K562 (cell line): ENCODE measurements at regions not wholly inside any gene's neighbourhood (a gene's known extent, or its start where the extent isn't known, plus 50 kb on each side); places are given as distances from the start of the nearest gene placed in this dataset.
A peak's percentile ranks its signal among the peaks of the same experiment; 100 is the strongest.

Experiments
- ATAC-seq: fragments of 200-7000 bp; cut with Tn5 transposase; 3 replicates; pipeline ENCODE4 v1.9.1; 2020; ENCODE audit warnings: moderate library complexity
- BruUV-seq: library from RNA; stranded (reverse); fragments of 400-500 nt; replicated peaks from 2 replicates; lab custom pipeline; 2021; lab: Mats Ljungman, UMichigan
- CTCF ChIA-PET: fragments of 300-600 bp; formaldehyde crosslinking; extraction: SDS; loops from one replicate; lab custom pipeline; 2021; ENCODE audit warnings: low intra/inter-chr PET ratio; lab: Yijun Ruan, JAX
- POLR2A ChIA-PET: fragments of 300-600, 350-650 bp; sonication (Branson Sonifier 250); formaldehyde crosslinking; extraction: SDS; loops from one replicate; lab custom pipeline; 2021; ENCODE audit warnings: antibody characterized with exemption, inconsistent platforms; lab: Yijun Ruan, JAX
- DNase-seq, 4 experiments: peaks; one replicate each; pipeline versions ENCODE4 v3.0.0 to v3.0.0-alpha.2; 2011 to 2018; ENCODE audit warnings: low spot score in 3 of 4, mixed read lengths in 3 of 4; ENCODE audit errors: extremely low read depth in 1 of 4
- FAIRE-seq: peaks from 2 replicates; lab custom pipeline; 2011; peaks lifted over from hg19 to GRCh38; lab: Jason Lieb, UNC
- H2AFZ ChIP-seq: 2 replicates; pipeline ENCODE4 v1.6.0; 2011; ENCODE audit warnings: low read depth, low read length, control low read depth, inconsistent platforms
- H3K27ac ChIP-seq: fragments of 200-600 bp; 3 replicates; pipeline ENCODE4 v1.8.0; 2011; ENCODE audit warnings: low read depth, mild to moderate bottlenecking, control low read depth, inconsistent platforms, low read length, moderate library complexity, mixed read lengths; ENCODE audit errors: extremely low read depth
- H3K27me3 ChIP-seq, 2 experiments: fragments of 300-600 bp in 1 of 2; 2 replicates in 1 of 2; 3 replicates in 1 of 2; pipeline versions ENCODE4 v1.6.0 to v1.8.0; 2011; ENCODE audit warnings: inconsistent platforms in 2 of 2, low read length in 2 of 2, mild to moderate bottlenecking in 1 of 2, mixed read lengths in 1 of 2, moderate library complexity in 1 of 2; ENCODE audit not compliant: control insufficient read depth in 2 of 2, insufficient read depth in 2 of 2
- H3K36me3 ChIP-seq: fragments of 300-600 bp; 3 replicates; pipeline ENCODE4 v1.8.0; 2011; ENCODE audit warnings: mild to moderate bottlenecking, low read length, inconsistent platforms; ENCODE audit not compliant: control insufficient read depth, insufficient read depth
- H3K4me1 ChIP-seq, 2 experiments: fragments of 200-600 bp in 1 of 2; replicated peaks in 1 of 2; 2 replicates in 1 of 2; 3 replicates in 1 of 2; pipeline versions ENCODE4 v1.5.1 to v1.8.0; 2011; ENCODE audit warnings: inconsistent platforms in 2 of 2, low read length in 2 of 2, mild to moderate bottlenecking in 1 of 2, mixed read lengths in 1 of 2, moderate library complexity in 1 of 2; ENCODE audit not compliant: control insufficient read depth in 2 of 2, insufficient read depth in 2 of 2
- H3K4me2 ChIP-seq: 2 replicates; pipeline ENCODE4 v1.6.1; 2011; ENCODE audit warnings: low read length, control low read depth, inconsistent platforms, mixed read lengths; ENCODE audit not compliant: insufficient read depth
- H3K4me3 ChIP-seq: fragments of 200-600 bp; sonication (generic), shearing (Covaris generic); 2 replicates; pipeline ENCODE4 v1.5.1; 2016; ENCODE audit warnings: control low read depth, inconsistent platforms
- H3K79me2 ChIP-seq: fragments of 200-600 bp; 3 replicates; pipeline ENCODE4 v1.8.0; 2011; ENCODE audit warnings: low read length, inconsistent platforms; ENCODE audit not compliant: control insufficient read depth, insufficient read depth
- H3K9ac ChIP-seq, 2 experiments: 2 replicates each; pipeline versions ENCODE4 v1.6.0 to v1.6.1; 2011; ENCODE audit warnings: low read depth in 2 of 2, low read length in 2 of 2, control low read depth in 1 of 2, inconsistent platforms in 1 of 2, mild to moderate bottlenecking in 1 of 2, mixed read lengths in 1 of 2; ENCODE audit not compliant: insufficient read depth in 1 of 2
- H3K9me1 ChIP-seq: one replicate; pipeline ENCODE4 v1.6.0; 2011; ENCODE audit warnings: inconsistent platforms, mild to moderate bottlenecking, low read length, moderate library complexity; ENCODE audit not compliant: control insufficient read depth, insufficient read depth
- H3K9me3 ChIP-seq: replicated peaks from 2 replicates; pipeline ENCODE4 v1.5.1; 2011; ENCODE audit warnings: low read depth, low read length, inconsistent platforms; ENCODE audit not compliant: control insufficient read depth, insufficient read depth
- H4K20me1 ChIP-seq: replicated peaks from 2 replicates; pipeline ENCODE4 v1.6.1; 2011; ENCODE audit warnings: low read length, inconsistent platforms, mixed read lengths; ENCODE audit not compliant: control insufficient read depth, insufficient read depth
- DNMT1 ChIP-seq: fragments of 450-650 bp; IDR thresholded peaks from 2 replicates; pipeline ENCODE4 v1.6.1; 2016; ENCODE audit warnings: antibody characterized with exemption, mild to moderate bottlenecking
- EWSR1 ChIP-seq: fragments of 450-650 bp; IDR thresholded peaks from 2 replicates; pipeline ENCODE4 v1.6.1; 2018; ENCODE audit warnings: borderline replicate concordance, mild to moderate bottlenecking, low read depth, moderate library complexity; ENCODE audit not compliant: partially characterized antibody
- FOXA1 ChIP-seq: fragments of 450-650 bp; IDR thresholded peaks from 2 replicates; pipeline ENCODE4 v1.6.1; 2016; ENCODE audit warnings: mild to moderate bottlenecking, borderline replicate concordance
- FOXJ2 ChIP-seq: fragments of 200-800 bp; sonication (Bioruptor generic); IDR thresholded peaks from 2 replicates; pipeline ENCODE4 v1.6.1; 2016; ENCODE audit warnings: missing genetic modification characterization, missing compliant biosample characterization
- JUN ChIP-seq, 2 experiments: sonication (generic) in 1 of 2; formaldehyde crosslinking in 1 of 2; IDR thresholded peaks; 2 replicates each; pipeline versions ENCODE4 v1.6.1 to v1.8.0; 2012 to 2022; ENCODE audit warnings: borderline replicate concordance in 2 of 2, mild to moderate bottlenecking in 2 of 2, improper control_type of control experiment in 1 of 2, low read depth in 1 of 2, low read length in 1 of 2, missing genetic modification reagents in 1 of 2
- JUND ChIP-seq, 2 experiments: IDR thresholded peaks; 2 replicates in 1 of 2; 3 replicates in 1 of 2; pipeline ENCODE4 v1.6.1; 2011; ENCODE audit warnings: borderline replicate concordance in 2 of 2, low read depth in 2 of 2, low read length in 2 of 2, improper control_type of control experiment in 1 of 2, missing biosample characterization in 1 of 2, missing genetic modification characterization in 1 of 2, missing genetic modification reagents in 1 of 2
- KHSRP ChIP-seq: fragments of 450-650 bp; IDR thresholded peaks from 2 replicates; pipeline ENCODE4 v1.6.1; 2017
- MAZ ChIP-seq, 2 experiments: fragments of 450-650 bp in 1 of 2; sonication (generic) in 1 of 2; formaldehyde crosslinking; IDR thresholded peaks in 1 of 2; conservative IDR thresholded peaks in 1 of 2; 2 replicates each; pipeline versions ENCODE4 v1.4.0 to v1.5.0; 2020; ENCODE audit warnings: mild to moderate bottlenecking in 1 of 2, missing genetic modification reagents in 1 of 2
- MXI1 ChIP-seq: IDR thresholded peaks from 2 replicates; pipeline ENCODE4 v1.6.1; 2011; ENCODE audit warnings: low read depth, mild to moderate bottlenecking, improper control_type of control experiment, low read length
- PCBP2 ChIP-seq: fragments of 200-400 bp; formaldehyde crosslinking; IDR thresholded peaks from 2 replicates; pipeline ENCODE4 v1.6.1; 2018; ENCODE audit warnings: low read length, low read depth, mild to moderate bottlenecking, moderate library complexity; ENCODE audit not compliant: poor library complexity, severe bottlenecking
- ZKSCAN1 ChIP-seq: fragments of 150-350 bp; IDR thresholded peaks from 2 replicates; pipeline ENCODE4 v1.6.1; 2016; ENCODE audit warnings: low read depth, low read length
- ZNF143 ChIP-seq: sonication (generic); formaldehyde crosslinking; IDR thresholded peaks from 2 replicates; pipeline ENCODE4 v1.9.0; 2022; ENCODE audit warnings: mild to moderate bottlenecking, missing genetic modification reagents
- ZNF146 ChIP-seq: IDR thresholded peaks from one replicate; pipeline ENCODE4 v1.6.1; 2018; ENCODE audit warnings: missing compliant biosample characterization; ENCODE audit not compliant: unreplicated experiment
- ZNF398 ChIP-seq: fragments of 250-450 bp; sonication (Bioruptor Pico); IDR thresholded peaks from 2 replicates; pipeline ENCODE4 v1.8.0; 2021; ENCODE audit warnings: moderate library complexity, mild to moderate bottlenecking, inconsistent platforms
- WGBS: fragments of 100-300 bp; shearing (Covaris generic); methylation state at CpG from one replicate; pipeline ENCODE4 v1.1.6; 2016; ENCODE audit warnings: low coverage, mixed read lengths; ENCODE audit not compliant: insufficient coverage; ENCODE audit errors: missing lambda C conversion rate; 5-methylcytosine and 5-hydroxymethylcytosine counted together
- in situ Hi-C: fragments of 300-500 bp; cut with MboI; formaldehyde crosslinking; loops from 4 replicates; pipeline ENCODE4 v1.15.0; 2018; ENCODE audit warnings: inconsistent platforms, mixed read lengths
- intact Hi-C: fragments of 100-400 bp; cut with micrococcal nuclease; formaldehyde crosslinking; loops from 2 replicates; pipeline ENCODE4 v1.14.2; 2022
- TF ChIP-seq, protein P1 (sequence below): sonication (generic); IDR thresholded peaks from 2 replicates; pipeline ENCODE4 v1.6.1; 2016
- TF ChIP-seq, protein P2 (sequence below): sonication (generic); formaldehyde crosslinking; IDR thresholded peaks from 2 replicates; pipeline ENCODE4 v1.9.0; 2022; ENCODE audit warnings: mild to moderate bottlenecking, missing genetic modification reagents
- TF ChIP-seq, protein P3 (sequence below): fragments of 250-450 bp; sonication (Bioruptor Pico); IDR thresholded peaks from 2 replicates; pipeline ENCODE4 v1.5.0; 2021

GRCh38 chr13:111043575-111043982 lies 71.5 kb upstream of the ARHGEF7 start:
- Histone ChIP-seq H3K79me2 (no peaks in the 10 kb centered on the region), H3K9me1 (no peaks in the 10 kb centered on the region), H3K36me3 (no peaks in the 10 kb centered on the region), H2AFZ (peak overlapping the region; percentile 66; the same call in 1 of the 2 replicates), H3K4me3 (no peak overlapping the region), H4K20me1 (no peaks in the 10 kb centered on the region), H3K4me2 (no peak overlapping the region), H3K27ac (no peak overlapping the region; the same call in 2 of the 3 replicates), H3K9me3 (no peaks in the 10 kb centered on the region), H3K4me1 (peaks cover 17 to 35% of the 10 kb centered on the region in 2 experiments), H3K9ac (no peak overlapping the region), H3K27me3 (no peaks in the 10 kb centered on the region)
- CTCF ChIA-PET = no interaction called here
- in situ Hi-C loops = no loop called here
- WGBS = 51% methylated on average over 9 of the region's 12 CpGs
- intact Hi-C loops = loop anchor here (10.0 kb wide), 1 partner anchor 449 kb away; no protein-coding TSS in a partner anchor
- DNase-seq = peak; percentile 24 to 58 (median 32)
- POLR2A ChIA-PET = no interaction called here
- ATAC-seq = peak; percentile 42
- no TSS peak for BruUV-seq
- FAIRE-seq = peak; percentile 42
- TF ChIP-seq ZNF146 (CRISPR knock-in tag) (no peak), PCBP2 (no peak), DNMT1 (no peak), FOXJ2 (tag) (peak; percentile 93), ZNF143 (no peak), KHSRP (no peak), JUN (IDR thresholded peaks at IDR 0.05; ENCODE audit: borderline replicate concordance, low read depth, low read length) (peak; percentile 56; the same call in 1 of the 2 replicates), JUN (CRISPR knock-in tag; IDR thresholded peaks at IDR 0.05; ENCODE audit: borderline replicate concordance) (no peak), EWSR1 (no peak), JUND (IDR thresholded peaks at IDR 0.05; ENCODE audit: borderline replicate concordance, low read depth, low read length) (peak; percentile 61), JUND (tag; IDR thresholded peaks at IDR 0.05; ENCODE audit: borderline replicate concordance, low read depth, low read length) (peak; percentile 46; the same call in 1 of the 3 replicates), FOXA1 (no peak), MXI1 (no peak), ZKSCAN1 (no peak), MAZ (CRISPR knock-in tag; conservative IDR thresholded peaks at IDR 0.05 in 1 of 2, IDR thresholded peaks at IDR 0.05 in 1 of 2) (no peak; a peak in 1 of 4 replicates), ZNF398 (CRISPR knock-in tag) (no peak)
- TF ChIP-seq, protein P1, sequence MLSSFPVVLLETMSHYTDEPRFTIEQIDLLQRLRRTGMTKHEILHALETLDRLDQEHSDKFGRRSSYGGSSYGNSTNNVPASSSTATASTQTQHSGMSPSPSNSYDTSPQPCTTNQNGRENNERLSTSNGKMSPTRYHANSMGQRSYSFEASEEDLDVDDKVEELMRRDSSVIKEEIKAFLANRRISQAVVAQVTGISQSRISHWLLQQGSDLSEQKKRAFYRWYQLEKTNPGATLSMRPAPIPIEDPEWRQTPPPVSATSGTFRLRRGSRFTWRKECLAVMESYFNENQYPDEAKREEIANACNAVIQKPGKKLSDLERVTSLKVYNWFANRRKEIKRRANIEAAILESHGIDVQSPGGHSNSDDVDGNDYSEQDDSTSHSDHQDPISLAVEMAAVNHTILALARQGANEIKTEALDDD = no peak
- TF ChIP-seq, protein P2, sequence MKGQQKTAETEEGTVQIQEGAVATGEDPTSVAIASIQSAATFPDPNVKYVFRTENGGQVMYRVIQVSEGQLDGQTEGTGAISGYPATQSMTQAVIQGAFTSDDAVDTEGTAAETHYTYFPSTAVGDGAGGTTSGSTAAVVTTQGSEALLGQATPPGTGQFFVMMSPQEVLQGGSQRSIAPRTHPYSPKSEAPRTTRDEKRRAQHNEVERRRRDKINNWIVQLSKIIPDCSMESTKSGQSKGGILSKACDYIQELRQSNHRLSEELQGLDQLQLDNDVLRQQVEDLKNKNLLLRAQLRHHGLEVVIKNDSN (CRISPR knock-in tag) = peak; percentile 95
- TF ChIP-seq, protein P3, sequence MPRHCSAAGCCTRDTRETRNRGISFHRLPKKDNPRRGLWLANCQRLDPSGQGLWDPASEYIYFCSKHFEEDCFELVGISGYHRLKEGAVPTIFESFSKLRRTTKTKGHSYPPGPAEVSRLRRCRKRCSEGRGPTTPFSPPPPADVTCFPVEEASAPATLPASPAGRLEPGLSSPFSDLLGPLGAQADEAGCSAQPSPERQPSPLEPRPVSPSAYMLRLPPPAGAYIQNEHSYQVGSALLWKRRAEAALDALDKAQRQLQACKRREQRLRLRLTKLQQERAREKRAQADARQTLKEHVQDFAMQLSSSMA (CRISPR knock-in tag) = no peak
